GM12878 (cell line): ENCODE measurements at regions not wholly inside any gene's neighbourhood (a gene's known extent, or its start where the extent isn't known, plus 50 kb on each side); places are given as distances from the start of the nearest gene placed in this dataset.

Source experiments
- ATAC-seq: fragments of 200-7000 bp; cut with Tn5 transposase; 3 replicates; pipeline ENCODE4 v1.9.1; 2020; ENCODE audit warnings: mild to moderate bottlenecking, moderate library complexity
- BruUV-seq: library from RNA; stranded (reverse); fragments of 400-500 nt; replicated peaks from 2 replicates; lab custom pipeline; 2021; lab: Mats Ljungman, UMichigan
- CTCF ChIA-PET: fragments of 300-600 bp; sonication (Branson Sonifier 250); formaldehyde crosslinking; extraction: SDS; loops from one replicate; lab custom pipeline; 2021; ENCODE audit warnings: inconsistent platforms; lab: Yijun Ruan, JAX
- POLR2A ChIA-PET: fragments of 350-600 bp; formaldehyde crosslinking; extraction: SDS; loops from one replicate; lab custom pipeline; 2021; ENCODE audit warnings: inconsistent platforms; lab: Charles Lee
- RAD21 ChIA-PET: fragments of 300-600 bp; sonication (Branson Sonifier 250); formaldehyde crosslinking; loops from one replicate; lab custom pipeline; 2023; ENCODE audit warnings: antibody characterized with exemption; ENCODE audit not compliant: unreplicated experiment; lab: Charles Lee
- SMC1A ChIA-PET: fragments of 300-600 bp; sonication (Branson Sonifier 250); formaldehyde crosslinking; loops from one replicate; lab custom pipeline; 2023; ENCODE audit not compliant: unreplicated experiment, uncharacterized antibody; lab: Charles Lee
- DNase-seq: peaks from one replicate; pipeline ENCODE4 v3.0.0-alpha.2; 2011; ENCODE audit warnings: low read depth, low spot score
- FAIRE-seq: peaks from 3 replicates; lab custom pipeline; 2011; peaks lifted over from hg19 to GRCh38; lab: Jason Lieb, UNC
- H2AFZ ChIP-seq: 2 replicates; pipeline ENCODE4 v1.6.0; 2011; ENCODE audit warnings: low read depth, low read length, control low read depth; ENCODE audit not compliant: control insufficient read depth
- H3K27ac ChIP-seq: 2 replicates; pipeline ENCODE4 v1.5.1; 2011; ENCODE audit warnings: control low read depth; ENCODE audit not compliant: control insufficient read depth, insufficient read depth
- H3K27me3 ChIP-seq, 2 experiments: replicated peaks in 1 of 2; 2 replicates each; pipeline versions ENCODE4 v1.6.0 to v1.6.1; 2011; ENCODE audit warnings: low read length in 1 of 2; ENCODE audit not compliant: control insufficient read depth in 2 of 2, insufficient read depth in 2 of 2
- H3K36me3 ChIP-seq, 2 experiments: 2 replicates each; pipeline ENCODE4 v1.5.1; 2011; ENCODE audit warnings: low read length in 1 of 2; ENCODE audit not compliant: control insufficient read depth in 2 of 2, insufficient read depth in 2 of 2
- H3K4me1 ChIP-seq: 2 replicates; pipeline ENCODE4 v1.6.1; 2011; ENCODE audit warnings: mild to moderate bottlenecking, low read length, moderate library complexity, mixed read lengths; ENCODE audit not compliant: control insufficient read depth, insufficient read depth
- H3K4me2 ChIP-seq: 2 replicates; pipeline ENCODE4 v1.6.0; 2011; ENCODE audit warnings: control low read depth; ENCODE audit not compliant: control insufficient read depth, insufficient read depth
- H3K4me3 ChIP-seq: fragments of 200-600 bp; sonication (generic); 2 replicates; pipeline ENCODE4 v1.5.1; 2016
- H3K79me2 ChIP-seq: 2 replicates; pipeline ENCODE4 v1.6.0; 2011; ENCODE audit warnings: low read length; ENCODE audit not compliant: control insufficient read depth, insufficient read depth
- H3K9ac ChIP-seq: 2 replicates; pipeline ENCODE4 v1.8.0; 2011; ENCODE audit warnings: low read length, control low read depth, mixed read lengths; ENCODE audit not compliant: control insufficient read depth, insufficient read depth
- H3K9me3 ChIP-seq: replicated peaks from 3 replicates; pipeline ENCODE4 v1.5.1; 2011; ENCODE audit warnings: mild to moderate bottlenecking, low read length; ENCODE audit not compliant: control insufficient read depth, insufficient read depth
- H4K20me1 ChIP-seq: 2 replicates; pipeline ENCODE4 v1.6.0; 2011; ENCODE audit not compliant: control insufficient read depth, insufficient read depth
- ATF2 ChIP-seq: IDR thresholded peaks from 2 replicates; pipeline ENCODE4 v1.6.1; 2012; ENCODE audit warnings: low read length, inconsistent platforms
- CBX3 ChIP-seq: fragments of 200-600 bp; sonication (generic); IDR thresholded peaks from 2 replicates; pipeline ENCODE4 v1.6.1; 2016; ENCODE audit warnings: low read depth, borderline replicate concordance
- E2F4 ChIP-seq: IDR thresholded peaks from 2 replicates; pipeline ENCODE4 v1.6.1; 2012; ENCODE audit warnings: low read depth, low read length, improper control_type of control experiment
- E2F8 ChIP-seq: fragments of 450-650 bp; IDR thresholded peaks from 2 replicates; pipeline ENCODE4 v1.6.1; 2018; ENCODE audit warnings: mild to moderate bottlenecking, low read depth, moderate library complexity; ENCODE audit not compliant: partially characterized antibody
- IRF4 ChIP-seq: IDR thresholded peaks from 2 replicates; pipeline ENCODE4 v1.6.1; 2011; ENCODE audit warnings: low read depth, low read length
- NR2C1 ChIP-seq: fragments of 450-650 bp; IDR thresholded peaks from 2 replicates; pipeline ENCODE4 v1.6.1; 2017; ENCODE audit warnings: antibody characterized with exemption, mild to moderate bottlenecking, moderate library complexity
- NR2C2 ChIP-seq: IDR thresholded peaks from 2 replicates; pipeline ENCODE4 v1.6.1; 2011; ENCODE audit warnings: borderline replicate concordance, low read depth; ENCODE audit not compliant: control insufficient read depth, insufficient read length
- RBBP5 ChIP-seq: fragments of 200-600 bp; sonication (generic); conservative IDR thresholded peaks from 2 replicates; pipeline ENCODE4 v1.6.1; 2016
- TARDBP ChIP-seq: IDR thresholded peaks from 2 replicates; pipeline ENCODE4 v1.6.1; 2016; ENCODE audit warnings: borderline replicate concordance
- USF2 ChIP-seq: IDR thresholded peaks from 2 replicates; pipeline ENCODE4 v1.6.1; 2011; ENCODE audit warnings: low read depth, low read length, improper control_type of control experiment, borderline replicate concordance
- ZBTB4 ChIP-seq: fragments of 450-650 bp; formaldehyde crosslinking; IDR thresholded peaks from 2 replicates; pipeline ENCODE4 v1.4.0; 2022; ENCODE audit warnings: mild to moderate bottlenecking, moderate library complexity
- ZNF384 ChIP-seq: IDR thresholded peaks from 2 replicates; pipeline ENCODE4 v1.6.1; 2012; ENCODE audit warnings: low read depth, mild to moderate bottlenecking, low read length, improper control_type of control experiment, borderline replicate concordance
- WGBS: methylation state at CpG from one replicate; pipeline ENCODE4 v1.1.6; 2016; ENCODE audit warnings: low lambda C conversion rate; ENCODE audit not compliant: insufficient replicate concordance, insufficient coverage; ENCODE audit errors: missing lambda C conversion rate; 5-methylcytosine and 5-hydroxymethylcytosine counted together
- in situ Hi-C: fragments of 300-500 bp; cut with MboI; formaldehyde crosslinking; loops from 9 replicates; pipeline ENCODE4 v1.14.3; 2018; ENCODE audit warnings: mixed read lengths
- intact Hi-C: fragments of 100-400 bp; cut with micrococcal nuclease; formaldehyde crosslinking; loops from one replicate; pipeline ENCODE4 v1.14.2; 2022; ENCODE audit not compliant: unreplicated experiment

- WGBS, result 57% methylated on average over 2 of the region's 2 CpGs
- ATAC-seq (no peak), DNase-seq (no peak), FAIRE-seq (no peak)
- Histone ChIP-seq H2AFZ (no peak overlapping the region), H3K4me3 (no peak overlapping the region), H3K27ac (no peak overlapping the region), H3K27me3 (no peaks in the 10 kb centered on the region), H3K36me3 (no peaks in the 10 kb centered on the region), H3K4me1 (no peaks in the 10 kb centered on the region), H3K9ac (no peak overlapping the region), H4K20me1 (no peaks in the 10 kb centered on the region), H3K4me2 (no peak overlapping the region), H3K79me2 (no peaks in the 10 kb centered on the region), H3K9me3 (no peaks in the 10 kb centered on the region)
- BruUV-seq, result no TSS peak
- intact Hi-C loops (no loop called here), in situ Hi-C loops (no loop called here)
- CTCF ChIA-PET, result no interaction called here
- POLR2A ChIA-PET, result no interaction called here
- SMC1A ChIA-PET, result no interaction called here
- RAD21 ChIA-PET, result no interaction called here
- TF ChIP-seq ATF2 (no peak), IRF4 (no peak), ZNF384 (no peak), TARDBP (no peak), CBX3 (no peak), ZBTB4 (CRISPR knock-in tag) (no peak), E2F8 (no peak), E2F4 (no peak), NR2C1 (no peak), RBBP5 (no peak), NR2C2 (no peak), USF2 (no peak)
Observed at GRCh38 chr17:15154618-15155017, 110.5 kb downstream of the PMP22 start.
